ENCODE measurements at regions not wholly inside any gene's neighbourhood (a gene's known extent, or its start where the extent isn't known, plus 50 kb on each side); places are given as distances from the start of the nearest gene placed in this dataset.

- DNase-seq (ENCODE audit: low read depth) = no peak
Measured at GRCh38 chr20:60638430-60639098, 613.5 kb upstream of the CDH4 start.

- no peak for DNase-seq (ENCODE audit: low read depth)
Measured at GRCh38 chr20:60641879-60642447, 610.1 kb upstream of the CDH4 start.

- no peak for DNase-seq (ENCODE audit: low read depth)
Measured at GRCh38 chr20:60642541-60642940, 609.5 kb upstream of the CDH4 start.

- no peak for DNase-seq (ENCODE audit: low read depth)
Measured at GRCh38 chr20:60648556-60648955, 603.5 kb upstream of the CDH4 start.

- no peak for DNase-seq (ENCODE audit: low read depth)
Measured at GRCh38 chr20:60649541-60649940, 602.5 kb upstream of the CDH4 start.

- no peak for DNase-seq (ENCODE audit: low read depth)
Measured at GRCh38 chr20:60650087-60650486, 602.0 kb upstream of the CDH4 start.

- no peak for DNase-seq (ENCODE audit: low read depth)
Measured at GRCh38 chr20:60652046-60652445, 600.0 kb upstream of the CDH4 start.

GRCh38 chr20:60652615-60653014 lies 599.4 kb upstream of the CDH4 start:
- no peak for DNase-seq (ENCODE audit: low read depth)

GRCh38 chr20:60653111-60653845 lies 598.8 kb upstream of the CDH4 start:
- no peak for DNase-seq (ENCODE audit: low read depth)

GRCh38 chr20:60658681-60659080 lies 593.4 kb upstream of the CDH4 start:
- DNase-seq (ENCODE audit: low read depth) = no peak

GRCh38 chr20:60659240-60659639 lies 592.8 kb upstream of the CDH4 start:
- DNase-seq (ENCODE audit: low read depth) = no peak

- DNase-seq (ENCODE audit: low read depth) = no peak
Measured at GRCh38 chr20:60662307-60662706, 589.8 kb upstream of the CDH4 start.

GRCh38 chr20:60664106-60664505 lies 588.0 kb upstream of the CDH4 start:
- DNase-seq (ENCODE audit: low read depth) = no peak

GRCh38 chr20:60667641-60668040 lies 584.4 kb upstream of the CDH4 start:
- no peak for DNase-seq (ENCODE audit: low read depth)

GRCh38 chr20:60669211-60669610 lies 582.9 kb upstream of the CDH4 start:
- DNase-seq (ENCODE audit: low read depth) = no peak

GRCh38 chr20:60676011-60676410 lies 576.0 kb upstream of the CDH4 start:
- no peak for DNase-seq (ENCODE audit: low read depth)

GRCh38 chr20:60677819-60678218 lies 574.2 kb upstream of the CDH4 start:
- DNase-seq (ENCODE audit: low read depth) = no peak

GRCh38 chr20:60680554-60680953 lies 571.5 kb upstream of the CDH4 start:
- DNase-seq (ENCODE audit: low read depth) = no peak

- no peak for DNase-seq (ENCODE audit: low read depth)
Measured at GRCh38 chr20:60687213-60687612, 564.8 kb upstream of the CDH4 start.

- no peak for DNase-seq (ENCODE audit: low read depth)
Measured at GRCh38 chr20:60690771-60691170, 561.3 kb upstream of the CDH4 start.

GRCh38 chr20:60691966-60692615 lies 560.0 kb upstream of the CDH4 start:
- no peak for DNase-seq (ENCODE audit: low read depth)

- no peak for DNase-seq (ENCODE audit: low read depth)
Measured at GRCh38 chr20:60693496-60694133, 558.4 kb upstream of the CDH4 start.

All from CMK (cell line).